ENCODE measurements at regions not wholly inside any gene's neighbourhood (a gene's known extent, or its start where the extent isn't known, plus 50 kb on each side); places are given as distances from the start of the nearest gene placed in this dataset.
"Not testable (repeated sequence)": the region's sequence is repeated elsewhere in the genome, so short reads cannot be mapped to it uniquely, and the experiment has no call there.

DNA sequence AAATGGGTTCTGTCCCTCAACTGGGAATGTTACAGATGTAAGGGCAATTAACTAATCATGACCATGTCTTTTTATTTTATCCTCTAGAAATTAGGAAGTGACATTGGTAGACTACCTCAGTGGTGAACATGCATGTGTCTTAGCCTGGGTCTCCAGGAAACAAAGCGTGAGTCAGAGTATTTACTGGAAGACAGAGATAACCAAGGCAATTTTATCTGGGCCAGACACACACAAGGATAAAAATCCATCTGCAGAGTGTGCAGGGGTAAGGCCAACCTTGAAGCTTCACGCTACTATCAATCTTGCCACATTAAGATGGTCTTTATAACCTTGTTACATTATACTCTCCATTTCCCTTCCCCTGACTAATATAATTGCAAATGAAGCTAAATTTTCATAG is 487.5 kb downstream of the SUCLG1 start:
- Histone ChIP-seq H3K4me1 (ENCODE audit: control insufficient read depth, insufficient read depth, low read length, unreplicated experiment) (no peaks in the 10 kb centered on the region), H3K4me3 (ENCODE audit: low read depth, low read length) (no peak overlapping the region), H3K27ac (ENCODE audit: low read depth, low read length) (no peak overlapping the region), H3K79me2 (ENCODE audit: control insufficient read depth, insufficient read depth, low read length, unreplicated experiment) (no peaks in the 10 kb centered on the region), H3K36me3 (ENCODE audit: insufficient read depth, low read length) (no peaks in the 10 kb centered on the region), H2AFZ (ENCODE audit: low read length, unreplicated experiment) (no peak overlapping the region), H3K27me3 (ENCODE audit: insufficient read depth, low read length) (no peaks in the 10 kb centered on the region)

DNA sequence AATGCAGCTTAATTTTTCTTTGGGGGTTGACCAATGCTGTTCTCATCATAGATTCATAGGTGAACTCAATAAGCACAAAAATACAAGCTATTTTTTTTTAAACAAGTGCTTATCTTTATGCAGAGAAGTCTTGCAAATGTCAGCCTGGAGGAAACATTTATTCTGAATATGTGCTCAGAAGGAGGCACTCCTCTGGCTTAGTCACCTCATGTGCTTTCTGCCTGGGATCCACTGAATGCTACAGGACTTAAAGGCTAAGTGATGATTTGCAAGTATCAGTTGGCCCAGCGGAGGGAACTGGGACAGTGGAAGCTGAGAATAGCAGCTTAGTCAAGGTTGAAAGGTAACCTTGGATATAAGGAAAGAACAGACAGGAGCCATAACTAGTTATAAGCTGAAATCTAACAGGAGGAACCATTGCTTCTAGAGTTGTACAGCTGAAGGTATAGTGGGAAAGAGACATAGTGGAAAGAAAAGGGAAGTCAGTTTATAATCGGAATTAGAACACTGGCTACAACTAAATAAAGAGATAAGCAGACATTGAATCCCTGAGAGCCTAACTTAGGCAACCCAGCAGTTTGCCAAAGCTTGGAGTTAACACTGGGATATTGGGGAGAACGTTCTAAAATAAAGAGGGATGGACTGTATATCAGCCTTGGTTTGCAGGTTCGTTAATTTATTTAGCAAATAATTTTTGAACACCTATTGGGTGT is 488.7 kb downstream of the SUCLG1 start:
- Histone ChIP-seq H3K79me2 (ENCODE audit: control insufficient read depth, insufficient read depth, low read length, unreplicated experiment) (no peaks in the 10 kb centered on the region), H3K27ac (ENCODE audit: low read depth, low read length) (no peak overlapping the region), H2AFZ (ENCODE audit: low read length, unreplicated experiment) (no peak overlapping the region), H3K27me3 (ENCODE audit: insufficient read depth, low read length) (no peaks in the 10 kb centered on the region), H3K36me3 (ENCODE audit: insufficient read depth, low read length) (no peaks in the 10 kb centered on the region), H3K4me1 (ENCODE audit: control insufficient read depth, insufficient read depth, low read length, unreplicated experiment) (no peaks in the 10 kb centered on the region), H3K4me3 (ENCODE audit: low read depth, low read length) (no peak overlapping the region)

DNA sequence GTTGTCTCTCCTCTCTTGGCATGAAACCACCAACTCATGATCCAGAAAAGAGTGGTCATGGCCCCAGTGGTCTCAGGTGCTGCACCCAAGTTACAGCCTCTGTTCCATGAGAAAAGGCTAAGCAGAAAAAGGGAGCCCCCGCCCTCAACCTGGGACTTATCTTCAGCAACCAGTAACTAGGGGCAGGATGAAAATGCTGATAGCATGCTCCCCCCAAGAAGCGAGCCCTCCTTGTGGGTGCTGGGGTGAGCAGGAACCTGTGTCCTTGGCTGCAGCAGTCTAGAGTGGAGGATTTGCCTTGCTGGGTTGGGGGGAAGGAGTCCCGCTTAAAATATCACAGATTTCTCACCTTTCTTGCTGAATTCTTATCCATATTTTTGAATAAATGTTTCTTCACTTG is 490.0 kb downstream of the SUCLG1 start:
- no peaks in the 10 kb centered on the region for H3K27me3 ChIP-seq (ENCODE audit: insufficient read depth, low read length)
- H3K36me3 ChIP-seq (ENCODE audit: insufficient read depth, low read length) = no peaks in the 10 kb centered on the region
- no peak overlapping the region for H3K27ac ChIP-seq (ENCODE audit: low read depth, low read length)
- no peak overlapping the region for H2AFZ ChIP-seq (ENCODE audit: low read length, unreplicated experiment)
- H3K4me3 ChIP-seq (ENCODE audit: low read depth, low read length) = no peak overlapping the region
- H3K79me2 ChIP-seq (ENCODE audit: control insufficient read depth, insufficient read depth, low read length, unreplicated experiment) = no peaks in the 10 kb centered on the region
- no peaks in the 10 kb centered on the region for H3K4me1 ChIP-seq (ENCODE audit: control insufficient read depth, insufficient read depth, low read length, unreplicated experiment)

DNA sequence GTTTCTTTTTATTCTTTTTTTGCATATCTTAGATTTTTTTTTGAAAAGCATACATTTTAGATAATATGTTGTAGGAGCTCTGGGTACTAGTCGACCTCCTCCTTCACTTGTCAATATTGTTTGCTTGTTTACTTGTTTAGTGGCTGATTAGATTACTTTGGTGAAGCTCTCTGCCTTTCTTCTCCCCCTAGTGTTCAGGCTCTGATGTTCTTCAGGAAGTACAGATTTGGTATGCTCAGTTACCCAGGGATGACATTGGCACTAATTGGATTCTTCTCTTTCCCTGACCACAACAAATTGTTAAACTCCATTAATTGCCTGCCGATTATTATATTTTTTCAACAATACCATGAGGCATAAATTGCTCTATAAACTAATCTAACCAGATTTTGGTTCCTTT is 491.2 kb downstream of the SUCLG1 start:
- Histone ChIP-seq H3K27ac (ENCODE audit: low read depth, low read length) (no peak overlapping the region), H3K4me1 (ENCODE audit: control insufficient read depth, insufficient read depth, low read length, unreplicated experiment) (no peaks in the 10 kb centered on the region), H3K36me3 (ENCODE audit: insufficient read depth, low read length) (no peaks in the 10 kb centered on the region), H3K27me3 (ENCODE audit: insufficient read depth, low read length) (no peaks in the 10 kb centered on the region), H3K4me3 (ENCODE audit: low read depth, low read length) (no peak overlapping the region), H2AFZ (ENCODE audit: low read length, unreplicated experiment) (no peak overlapping the region), H3K79me2 (ENCODE audit: control insufficient read depth, insufficient read depth, low read length, unreplicated experiment) (no peaks in the 10 kb centered on the region)

DNA sequence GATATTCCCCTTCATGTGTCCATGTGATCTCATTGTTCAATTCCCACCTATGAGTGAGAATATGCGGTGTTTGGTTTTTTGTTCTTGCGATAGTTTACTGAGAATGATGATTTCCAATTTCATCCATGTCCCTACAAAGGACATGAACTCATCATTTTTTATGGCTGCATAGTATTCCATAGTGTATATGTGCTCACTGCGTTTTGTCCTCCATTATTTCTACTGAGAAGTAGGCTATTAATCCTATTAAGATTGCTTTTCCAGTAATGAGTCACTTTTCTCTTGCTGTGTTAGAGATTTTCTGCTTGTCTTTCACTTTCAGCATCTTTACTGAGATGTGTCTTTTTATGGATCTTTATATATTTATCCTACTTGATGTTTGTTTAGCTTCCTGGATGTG is 492.1 kb downstream of the SUCLG1 start:
- H3K79me2 ChIP-seq (ENCODE audit: control insufficient read depth, insufficient read depth, low read length, unreplicated experiment); H3K4me1 ChIP-seq (ENCODE audit: control insufficient read depth, insufficient read depth, low read length, unreplicated experiment); H2AFZ ChIP-seq (ENCODE audit: low read length, unreplicated experiment); H3K36me3 ChIP-seq (ENCODE audit: insufficient read depth, low read length); H3K27me3 ChIP-seq (ENCODE audit: insufficient read depth, low read length); H3K4me3 ChIP-seq (ENCODE audit: low read depth, low read length); H3K27ac ChIP-seq (ENCODE audit: low read depth, low read length): not testable (repeated sequence)

DNA sequence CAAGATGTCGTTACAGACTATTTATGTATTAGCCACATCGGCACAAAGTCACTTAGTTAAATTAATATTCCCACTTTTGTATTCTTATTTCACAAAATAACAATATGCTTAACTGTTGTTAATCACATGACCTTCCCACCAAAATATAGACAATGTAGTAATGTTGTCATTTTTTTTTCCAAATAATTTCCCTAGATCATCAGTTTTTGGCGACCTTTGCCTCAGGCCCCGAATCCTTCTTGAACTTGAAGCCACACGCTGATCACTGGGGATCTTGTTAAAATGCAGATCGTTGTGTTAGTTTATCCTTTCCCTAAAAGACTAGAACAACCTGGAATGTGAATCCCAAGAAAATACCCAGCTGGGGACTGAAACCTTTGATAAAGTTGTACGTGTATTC is 497.6 kb downstream of the SUCLG1 start:
- H3K4me3 ChIP-seq (ENCODE audit: low read depth, low read length) = no peak overlapping the region
- H2AFZ ChIP-seq (ENCODE audit: low read length, unreplicated experiment) = no peak overlapping the region
- H3K36me3 ChIP-seq (ENCODE audit: insufficient read depth, low read length) = no peaks in the 10 kb centered on the region
- H3K4me1 ChIP-seq (ENCODE audit: control insufficient read depth, insufficient read depth, low read length, unreplicated experiment) = no peaks in the 10 kb centered on the region
- no peaks in the 10 kb centered on the region for H3K79me2 ChIP-seq (ENCODE audit: control insufficient read depth, insufficient read depth, low read length, unreplicated experiment)
- no peak overlapping the region for H3K27ac ChIP-seq (ENCODE audit: low read depth, low read length)
- H3K27me3 ChIP-seq (ENCODE audit: insufficient read depth, low read length) = no peaks in the 10 kb centered on the region

DNA sequence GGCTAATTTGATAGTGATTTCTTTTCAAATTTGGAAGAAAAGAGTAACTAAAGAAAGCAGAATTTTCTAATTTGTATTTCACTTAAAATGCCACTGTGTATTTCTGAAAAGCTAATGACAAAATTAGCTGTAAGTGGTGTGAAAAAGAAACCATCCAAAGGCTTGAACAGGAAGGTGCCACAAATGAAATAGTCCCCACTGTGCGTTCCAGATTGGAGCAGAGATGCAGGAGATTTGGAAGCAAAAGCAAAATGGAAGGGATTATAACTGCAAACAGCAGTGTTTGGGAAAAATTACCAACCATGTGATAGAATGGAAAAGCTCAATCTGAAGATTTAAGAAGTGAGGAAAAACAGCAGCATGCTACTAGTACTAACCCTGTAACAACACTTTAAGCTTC is 498.7 kb downstream of the SUCLG1 start:
- H3K36me3 ChIP-seq (ENCODE audit: insufficient read depth, low read length) = no peaks in the 10 kb centered on the region
- no peaks in the 10 kb centered on the region for H3K27me3 ChIP-seq (ENCODE audit: insufficient read depth, low read length)
- H3K27ac ChIP-seq (ENCODE audit: low read depth, low read length) = no peak overlapping the region
- no peak overlapping the region for H3K4me3 ChIP-seq (ENCODE audit: low read depth, low read length)
- H2AFZ ChIP-seq (ENCODE audit: low read length, unreplicated experiment) = no peak overlapping the region
- H3K4me1 ChIP-seq (ENCODE audit: control insufficient read depth, insufficient read depth, low read length, unreplicated experiment) = no peaks in the 10 kb centered on the region
- no peaks in the 10 kb centered on the region for H3K79me2 ChIP-seq (ENCODE audit: control insufficient read depth, insufficient read depth, low read length, unreplicated experiment)

DNA sequence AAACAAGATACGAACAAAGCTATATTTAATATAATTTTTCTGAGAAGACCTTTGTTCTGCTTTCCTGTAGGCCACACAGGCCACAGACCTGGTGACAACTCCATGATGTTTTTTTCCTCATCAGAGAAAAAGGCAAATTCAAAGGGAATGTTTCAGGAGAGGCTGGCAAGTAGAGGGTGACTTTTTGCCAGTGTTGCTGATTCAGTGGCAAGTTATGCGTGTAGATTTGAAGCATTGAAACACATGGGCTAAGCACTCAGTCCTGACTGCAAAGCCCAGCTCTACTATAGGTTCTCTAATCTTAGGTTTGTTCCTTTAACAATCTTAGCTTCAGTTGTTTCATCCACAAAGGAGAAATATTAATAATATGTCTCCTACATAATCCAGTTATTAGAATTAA is 499.8 kb downstream of the SUCLG1 start:
- Histone ChIP-seq H3K36me3 (ENCODE audit: insufficient read depth, low read length) (no peaks in the 10 kb centered on the region), H3K4me1 (ENCODE audit: control insufficient read depth, insufficient read depth, low read length, unreplicated experiment) (no peaks in the 10 kb centered on the region), H3K79me2 (ENCODE audit: control insufficient read depth, insufficient read depth, low read length, unreplicated experiment) (no peaks in the 10 kb centered on the region), H3K4me3 (ENCODE audit: low read depth, low read length) (no peak overlapping the region), H3K27ac (ENCODE audit: low read depth, low read length) (no peak overlapping the region), H2AFZ (ENCODE audit: low read length, unreplicated experiment) (no peak overlapping the region), H3K27me3 (ENCODE audit: insufficient read depth, low read length) (no peaks in the 10 kb centered on the region)

DNA sequence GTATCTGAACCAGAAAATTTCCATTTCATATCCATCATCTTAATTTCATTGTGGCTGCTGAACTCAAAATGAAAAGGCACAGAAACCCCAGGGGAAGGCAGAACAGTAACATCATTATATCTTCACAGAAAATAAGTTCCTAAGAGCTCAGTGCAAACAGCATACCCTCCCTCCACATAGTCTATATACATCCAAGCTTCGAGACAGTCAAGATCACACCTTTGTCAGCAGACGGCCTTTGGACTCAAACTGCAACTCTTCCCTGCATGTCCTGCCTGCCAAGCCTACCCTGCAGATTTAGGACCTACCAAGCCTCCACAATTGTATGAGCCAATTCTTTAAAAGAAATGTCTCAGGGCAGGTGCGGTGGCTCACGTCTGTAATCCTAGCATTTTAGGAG is 502.1 kb downstream of the SUCLG1 start:
- Histone ChIP-seq H3K4me3 (ENCODE audit: low read depth, low read length) (no peak overlapping the region), H3K79me2 (ENCODE audit: control insufficient read depth, insufficient read depth, low read length, unreplicated experiment) (no peaks in the 10 kb centered on the region), H3K4me1 (ENCODE audit: control insufficient read depth, insufficient read depth, low read length, unreplicated experiment) (no peaks in the 10 kb centered on the region), H3K27ac (ENCODE audit: low read depth, low read length) (no peak overlapping the region), H3K36me3 (ENCODE audit: insufficient read depth, low read length) (no peaks in the 10 kb centered on the region), H2AFZ (ENCODE audit: low read length, unreplicated experiment) (no peak overlapping the region), H3K27me3 (ENCODE audit: insufficient read depth, low read length) (no peaks in the 10 kb centered on the region)

DNA sequence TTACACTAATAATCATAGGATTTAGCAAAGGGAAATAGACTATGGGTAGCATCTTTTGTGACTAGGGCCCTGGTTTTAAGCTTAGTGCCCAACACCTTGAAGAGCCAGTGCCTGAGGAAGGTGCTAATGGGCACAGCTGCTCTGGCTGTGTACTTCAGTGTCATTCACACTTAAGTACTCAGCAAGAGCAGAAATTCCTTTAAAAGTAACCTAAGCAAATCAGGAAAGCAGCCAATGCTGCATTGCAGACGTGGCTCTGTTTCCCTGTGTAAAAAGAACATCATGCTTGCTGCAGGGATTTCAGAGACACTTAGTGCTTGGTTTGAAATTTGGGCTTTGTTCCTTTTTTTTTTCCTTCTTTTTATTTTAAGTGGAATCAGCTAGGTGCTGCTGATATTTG is 505.4 kb downstream of the SUCLG1 start:
- Histone ChIP-seq H3K27me3 (ENCODE audit: insufficient read depth, low read length) (no peaks in the 10 kb centered on the region), H3K36me3 (ENCODE audit: insufficient read depth, low read length) (no peaks in the 10 kb centered on the region), H3K4me1 (ENCODE audit: control insufficient read depth, insufficient read depth, low read length, unreplicated experiment) (no peaks in the 10 kb centered on the region), H3K4me3 (ENCODE audit: low read depth, low read length) (no peak overlapping the region), H3K79me2 (ENCODE audit: control insufficient read depth, insufficient read depth, low read length, unreplicated experiment) (no peaks in the 10 kb centered on the region), H2AFZ (ENCODE audit: low read length, unreplicated experiment) (no peak overlapping the region), H3K27ac (ENCODE audit: low read depth, low read length) (no peak overlapping the region)

DNA sequence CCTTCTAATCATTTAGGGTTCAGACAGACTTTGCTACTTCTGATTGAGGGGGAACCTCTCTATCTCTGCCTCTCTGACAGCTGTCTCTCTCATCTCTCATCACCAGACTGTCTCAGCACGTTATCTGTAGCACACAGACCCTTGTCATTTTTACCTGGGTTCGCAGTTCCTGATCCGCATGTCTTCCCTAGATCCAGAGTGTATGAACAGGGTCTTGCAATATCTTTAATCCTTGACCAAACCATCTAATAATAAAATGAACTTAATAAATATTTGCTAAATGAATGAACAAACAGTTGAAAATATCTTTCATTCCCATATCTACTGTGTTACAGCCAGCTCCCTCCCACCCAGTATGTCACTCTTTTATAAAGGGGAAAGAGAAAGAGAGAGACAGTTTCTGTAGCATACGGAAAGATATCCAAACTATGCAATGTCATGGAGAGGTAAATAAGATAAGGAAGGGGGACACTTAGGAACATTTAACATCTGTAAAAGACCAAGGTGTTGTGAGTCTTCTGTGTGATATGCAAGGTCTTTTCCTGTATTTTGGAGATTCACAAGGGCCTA is 507.6 kb downstream of the SUCLG1 start:
- no peaks in the 10 kb centered on the region for H3K36me3 ChIP-seq (ENCODE audit: insufficient read depth, low read length)
- no peak overlapping the region for H3K27ac ChIP-seq (ENCODE audit: low read depth, low read length)
- no peaks in the 10 kb centered on the region for H3K79me2 ChIP-seq (ENCODE audit: control insufficient read depth, insufficient read depth, low read length, unreplicated experiment)
- no peaks in the 10 kb centered on the region for H3K27me3 ChIP-seq (ENCODE audit: insufficient read depth, low read length)
- H3K4me1 ChIP-seq (ENCODE audit: control insufficient read depth, insufficient read depth, low read length, unreplicated experiment) = no peaks in the 10 kb centered on the region
- H2AFZ ChIP-seq (ENCODE audit: low read length, unreplicated experiment) = no peak overlapping the region
- H3K4me3 ChIP-seq (ENCODE audit: low read depth, low read length) = no peak overlapping the region
